ENCODE measurements at regions not wholly inside any gene's neighbourhood (a gene's known extent, or its start where the extent isn't known, plus 50 kb on each side); places are given as distances from the start of the nearest gene placed in this dataset.

DNA sequence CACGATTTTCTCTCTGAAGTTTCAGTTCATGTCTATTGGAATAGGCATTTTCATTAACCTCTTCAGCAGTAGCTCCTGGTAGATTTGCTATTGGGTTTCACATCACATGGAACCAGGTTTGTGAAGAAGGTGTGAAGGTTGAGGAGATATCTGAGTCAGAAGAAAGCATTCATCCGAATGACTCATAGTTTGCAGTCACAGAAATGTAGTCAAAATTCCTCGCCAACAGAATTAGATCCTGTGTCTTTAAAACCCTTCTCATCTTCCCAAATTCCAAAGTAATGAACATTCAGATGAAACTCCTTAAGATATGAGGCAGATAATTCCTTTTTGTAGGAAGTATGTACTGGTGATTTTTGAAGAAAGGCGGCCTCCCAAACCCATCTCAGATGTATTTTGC, 125.0 kb upstream of the LARGE1 start:
- FAIRE-seq (no peak), DNase-seq (ENCODE audit: low read depth, low spot score) (no peak)
- Histone ChIP-seq H3K27ac (ENCODE audit: insufficient read depth, low read depth, low read length) (no peak overlapping the region), H3K79me2 (ENCODE audit: control insufficient read depth, insufficient read depth, low read length) (no peaks in the 10 kb centered on the region), H3K9me1 (replicated peaks; ENCODE audit: control insufficient read depth, extremely low read depth, insufficient read depth, low read length) (no peaks in the 10 kb centered on the region), H3K36me3 (ENCODE audit: control insufficient read depth in 2 of 2, extremely low read depth in 1 of 2, insufficient read depth in 2 of 2, low read length in 2 of 2) (no peaks in the 10 kb centered on the region), H3K27me3 (ENCODE audit: control insufficient read depth in 2 of 2, insufficient read depth in 2 of 2, low read length in 2 of 2) (no peaks in the 10 kb centered on the region), H3K4me1 (ENCODE audit: control insufficient read depth, extremely low read depth, insufficient read depth, low read length) (no peaks in the 10 kb centered on the region), H2AFZ (ENCODE audit: low read depth, low read length) (no peak overlapping the region), H3K4me3 (replicated peaks in 1 of 3; ENCODE audit: insufficient read depth in 1 of 3, low read depth in 1 of 3, low read length in 3 of 3) (no peak overlapping the region), H3K9me3 (replicated peaks; ENCODE audit: control insufficient read depth, insufficient read depth, low read length) (peaks cover 3% of the 10 kb centered on the region), H3K9ac (replicated peaks; ENCODE audit: extremely low read depth, insufficient read depth, low read length) (no peak overlapping the region), H4K20me1 (replicated peaks; ENCODE audit: control insufficient read depth, extremely low read depth, insufficient read depth, low read length) (no peaks in the 10 kb centered on the region), H3K4me2 (ENCODE audit: insufficient read depth, low read length) (no peak overlapping the region)
- no TSS peak for BruUV-seq (replicated peaks)
- ChIA-PET POLR2A (no interaction called here), CTCF (no interaction called here)
- TF ChIP-seq EZH2 (IDR thresholded peaks at IDR 0.05; ENCODE audit: borderline replicate concordance, low read depth, low read length, severe bottlenecking): no peak
- dilution Hi-C loops (cut with MboI; ENCODE audit: extremely low pct_ligation_motif_present, low sequenced_read_pairs) (no loop called here), intact Hi-C loops (cut with micrococcal nuclease) (no loop called here)

GRCh38 chr22:34055525-34056200, 135.4 kb upstream of the LARGE1 start:
- POLR2A ChIA-PET: no interaction called here
- H3K27me3 ChIP-seq (ENCODE audit: control insufficient read depth in 2 of 2, insufficient read depth in 2 of 2, low read length in 2 of 2): no peaks in the 10 kb centered on the region
- no peak overlapping the region for H3K4me2 ChIP-seq (ENCODE audit: insufficient read depth, low read length)
- DNase-seq (ENCODE audit: low read depth, low spot score) (no peak), FAIRE-seq (no peak)
- CTCF ChIA-PET: no interaction called here
- intact Hi-C loops (cut with micrococcal nuclease): no loop called here
- no TSS peak for BruUV-seq (replicated peaks)
- TF ChIP-seq POLR2AphosphoS5 (IDR thresholded peaks at IDR 0.05; ENCODE audit: insufficient read depth, low read depth, low read length): no peak
- TF ChIP-seq GATA2 (IDR thresholded peaks at IDR 0.05; ENCODE audit: insufficient read depth, insufficient read length, low read depth, low read length): no peak
- no peak for TF ChIP-seq JUN (IDR thresholded peaks at IDR 0.05; ENCODE audit: borderline replicate concordance, insufficient read depth, insufficient read length, low read depth)
- no peak for TF ChIP-seq FOS (IDR thresholded peaks at IDR 0.05; ENCODE audit: borderline replicate concordance, insufficient read depth, low read length)
- no peak for TF ChIP-seq MAX (IDR thresholded peaks at IDR 0.05; ENCODE audit: insufficient read depth, insufficient read length)
- no peak for TF ChIP-seq EZH2 (IDR thresholded peaks at IDR 0.05; ENCODE audit: borderline replicate concordance, low read depth, low read length, severe bottlenecking)
- TF ChIP-seq CTCF (IDR thresholded peaks at IDR 0.05; ENCODE audit: extremely low read depth in 1 of 2, insufficient read depth in 1 of 2, low read depth in 1 of 2, low read length in 2 of 2): no peak
- H3K4me3 ChIP-seq (replicated peaks in 1 of 3; ENCODE audit: insufficient read depth in 1 of 3, low read depth in 1 of 3, low read length in 3 of 3): no peak overlapping the region
- H3K4me1 ChIP-seq (ENCODE audit: control insufficient read depth, extremely low read depth, insufficient read depth, low read length): no peaks in the 10 kb centered on the region
- dilution Hi-C loops (cut with MboI; ENCODE audit: extremely low pct_ligation_motif_present, low sequenced_read_pairs): no loop called here
- peaks cover 18% of the 10 kb centered on the region for H3K9me3 ChIP-seq (replicated peaks; ENCODE audit: control insufficient read depth, insufficient read depth, low read length)
- no peaks in the 10 kb centered on the region for H4K20me1 ChIP-seq (replicated peaks; ENCODE audit: control insufficient read depth, extremely low read depth, insufficient read depth, low read length)
- no peak overlapping the region for H3K9ac ChIP-seq (replicated peaks; ENCODE audit: extremely low read depth, insufficient read depth, low read length)
- no peaks in the 10 kb centered on the region for H3K9me1 ChIP-seq (replicated peaks; ENCODE audit: control insufficient read depth, extremely low read depth, insufficient read depth, low read length)
- no peak overlapping the region for H2AFZ ChIP-seq (ENCODE audit: low read depth, low read length)
- no peaks in the 10 kb centered on the region for H3K36me3 ChIP-seq (ENCODE audit: control insufficient read depth in 2 of 2, extremely low read depth in 1 of 2, insufficient read depth in 2 of 2, low read length in 2 of 2)
- H3K79me2 ChIP-seq (ENCODE audit: control insufficient read depth, insufficient read depth, low read length): no peaks in the 10 kb centered on the region
- H3K27ac ChIP-seq (ENCODE audit: insufficient read depth, low read depth, low read length): no peak overlapping the region

Data from endothelial cell of umbilical vein (primary cell).